ENCODE measurements at regions not wholly inside any gene's neighbourhood (a gene's known extent, or its start where the extent isn't known, plus 50 kb on each side); places are given as distances from the start of the nearest gene placed in this dataset.

GRCh38 chr5:85441156-85441555, 1056.5 kb upstream of the EDIL3 start:
- TF ChIP-seq CTCF (IDR thresholded peaks at IDR 0.05; ENCODE audit: poor library complexity) (no peak), EZH2phosphoT487 (IDR thresholded peaks at IDR 0.05; ENCODE audit: low read depth, severe bottlenecking, unreplicated experiment) (no peak)
